Urothelium cell line (cell line): ENCODE measurements at regions not wholly inside any gene's neighbourhood (a gene's known extent, or its start where the extent isn't known, plus 50 kb on each side); places are given as distances from the start of the nearest gene placed in this dataset.

Experiments used
- DNase-seq: peaks from one replicate; pipeline ENCODE4 v3.0.0; 2011; ENCODE audit warnings: low spot score, mixed read lengths
- FAIRE-seq: peaks from 2 replicates; lab custom pipeline; 2011; peaks lifted over from hg19 to GRCh38; lab: Jason Lieb, UNC

DNA sequence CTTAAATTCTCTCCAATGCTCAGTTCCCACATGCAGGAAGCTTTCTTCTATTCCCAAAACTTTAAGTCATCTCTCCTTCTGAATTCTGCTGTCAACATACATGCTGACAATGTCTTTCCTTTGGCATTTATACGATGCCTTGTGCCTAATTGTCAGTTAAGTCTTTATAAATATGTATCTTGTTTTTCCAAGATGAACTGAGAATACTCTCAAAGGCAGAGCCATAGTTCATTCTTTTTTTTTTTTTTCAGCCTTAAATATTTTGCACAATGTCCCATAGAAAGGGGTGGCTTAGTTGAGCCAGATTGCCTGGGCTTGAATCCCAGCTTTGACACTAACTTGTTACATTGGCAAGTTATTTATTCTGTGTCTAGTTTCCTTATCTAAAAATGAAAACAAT lies 210.6 kb downstream of the QDPR start:
- DNase-seq = no peak
- no peak for FAIRE-seq

- no peak for FAIRE-seq
Observed at GRCh38 chr4:17296921-17297890, 214.7 kb downstream of the QDPR start.

GRCh38 chr4:17293901-17294300 lies 218.0 kb downstream of the QDPR start:
- FAIRE-seq = no peak

More at GRCh38 chr4:17296921-17297890, 214.7 kb downstream of the QDPR start:
- no peak for DNase-seq

GRCh38 chr4:17288151-17288550 lies 223.7 kb downstream of the QDPR start:
- no peak for FAIRE-seq
- DNase-seq = no peak

More at GRCh38 chr4:17293901-17294300, 218.0 kb downstream of the QDPR start:
- DNase-seq = no peak

- DNase-seq (no peak), FAIRE-seq (no peak)
Observed at GRCh38 chr4:17286752-17287460, 225.0 kb downstream of the QDPR start.

GRCh38 chr4:17285747-17286146 lies 226.1 kb downstream of the QDPR start:
- FAIRE-seq = no peak
- DNase-seq = no peak

GRCh38 chr4:17284323-17285175 lies 227.3 kb downstream of the QDPR start:
- no peak for DNase-seq
- FAIRE-seq = no peak

DNA sequence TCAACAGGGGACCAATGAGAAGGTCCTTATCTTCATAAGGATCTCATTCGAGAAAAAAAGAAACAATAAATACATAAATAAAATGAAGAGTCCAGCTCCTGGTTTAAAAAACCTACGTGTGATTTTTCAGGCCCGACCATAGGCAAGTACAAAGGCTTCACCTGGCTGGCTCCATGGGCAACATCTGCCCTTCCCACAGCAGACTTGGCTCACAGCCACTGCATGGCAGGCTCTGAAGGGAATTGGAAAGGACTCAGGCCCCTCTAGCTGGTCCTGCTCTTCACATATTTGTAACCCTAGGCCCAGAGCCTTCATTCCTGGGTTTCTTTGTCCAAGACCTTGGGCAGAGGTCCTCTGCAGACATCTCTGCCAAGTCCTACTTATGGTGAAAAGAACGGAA lies 228.1 kb downstream of the QDPR start:
- FAIRE-seq (no peak), DNase-seq (no peak)

- FAIRE-seq (no peak), DNase-seq (no peak)
Observed at GRCh38 chr4:17283251-17283650, 228.6 kb downstream of the QDPR start.

DNA sequence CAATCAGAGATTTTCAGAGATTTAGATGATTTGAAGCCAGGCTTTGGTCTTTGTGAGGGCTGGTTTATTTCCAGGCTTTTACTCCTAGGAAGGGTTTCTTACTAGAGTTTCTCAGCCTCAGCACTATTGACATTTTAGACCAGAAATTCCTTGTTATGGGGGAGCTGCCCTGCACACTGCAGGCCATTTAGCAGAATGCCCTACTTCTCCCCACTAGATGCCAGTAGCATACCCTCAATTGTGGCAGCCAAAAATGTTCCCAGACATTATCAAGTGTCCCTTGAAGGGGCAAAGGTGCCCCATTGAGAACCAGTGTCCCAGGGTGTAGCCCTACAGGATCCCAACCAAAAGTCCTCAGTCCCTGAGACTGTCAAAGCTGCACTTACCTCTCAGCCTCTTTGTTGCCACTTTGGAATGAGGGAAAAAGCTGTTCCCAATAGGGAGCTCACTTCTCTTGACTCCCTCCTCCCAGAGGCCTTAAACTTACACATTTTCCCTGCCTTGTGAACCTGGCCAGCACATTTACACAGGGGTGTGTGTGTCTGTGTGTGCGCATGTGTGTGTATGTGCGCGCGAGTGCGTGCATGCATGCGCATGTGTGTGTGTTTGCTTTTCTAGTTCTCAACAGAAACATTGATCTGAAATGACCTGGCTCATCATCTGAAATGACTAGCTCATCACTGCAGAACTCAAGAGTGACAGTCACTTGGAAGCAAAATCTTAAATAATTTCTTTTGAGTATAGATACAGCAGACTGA lies 231.4 kb downstream of the QDPR start:
- DNase-seq (no peak), FAIRE-seq (no peak)

GRCh38 chr4:17276776-17277175 lies 235.1 kb downstream of the QDPR start:
- no peak for FAIRE-seq

DNA sequence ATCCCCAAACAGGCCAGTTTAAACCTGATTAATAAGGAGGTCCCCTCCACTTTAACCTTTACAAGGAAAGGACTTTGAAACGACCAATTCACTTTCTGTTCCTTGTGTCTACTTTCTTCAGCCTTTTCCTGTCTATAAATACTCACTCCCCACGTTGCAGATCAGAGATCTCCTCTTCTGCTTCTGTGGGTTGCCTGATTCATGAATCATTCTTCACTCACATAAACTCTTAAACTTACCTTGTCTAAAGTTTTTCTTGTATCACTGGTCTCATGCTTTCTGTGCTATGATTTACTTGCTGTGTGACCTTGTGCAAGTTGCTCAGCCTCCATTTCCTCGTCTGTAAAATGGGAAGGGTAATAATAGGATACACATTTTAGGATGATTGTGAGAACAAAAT lies 236.1 kb downstream of the QDPR start:
- FAIRE-seq (no peak), DNase-seq (no peak)

More at GRCh38 chr4:17276776-17277175, 235.1 kb downstream of the QDPR start:
- DNase-seq = no peak

GRCh38 chr4:17273047-17273446 lies 238.8 kb downstream of the QDPR start:
- no peak for DNase-seq
- FAIRE-seq = no peak

DNA sequence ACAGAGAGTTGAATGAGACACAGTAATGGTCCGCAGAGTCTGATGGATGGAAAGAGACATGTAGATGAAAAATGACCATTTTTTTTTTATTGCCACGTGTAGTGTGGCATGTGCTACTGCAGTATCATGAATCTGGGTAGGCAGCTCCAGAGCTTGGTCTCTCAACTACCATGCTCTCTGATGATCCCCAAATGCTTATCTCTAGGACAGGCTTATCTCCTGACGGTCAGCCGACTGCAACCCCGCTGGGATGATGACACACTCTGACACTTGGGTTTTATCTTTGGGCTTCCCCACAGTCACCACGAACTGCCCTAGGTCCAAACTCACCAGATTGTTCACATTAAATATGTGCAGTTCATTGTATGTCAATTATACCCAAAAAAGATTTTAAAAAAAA lies 239.7 kb downstream of the QDPR start:
- DNase-seq (no peak), FAIRE-seq (no peak)

DNA sequence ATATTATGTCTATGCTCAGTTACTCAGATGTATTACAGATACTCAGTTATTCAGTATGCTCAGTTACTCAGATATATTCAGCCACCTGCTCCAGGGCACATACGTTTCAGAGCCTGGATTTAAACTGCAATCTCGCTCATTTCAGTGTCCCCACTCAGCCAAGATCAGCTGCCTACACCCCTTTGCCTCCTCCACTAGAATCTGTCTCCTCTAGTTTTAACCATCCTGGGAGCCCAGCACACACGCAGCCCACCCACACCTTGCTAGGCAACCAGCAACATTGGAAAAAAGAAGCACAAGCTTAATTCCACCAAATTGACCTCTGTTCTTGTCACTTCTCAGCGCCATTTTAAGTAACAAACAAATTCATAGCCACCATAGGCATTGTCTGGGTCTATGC lies 246.2 kb downstream of the QDPR start:
- FAIRE-seq (no peak), DNase-seq (no peak)

DNA sequence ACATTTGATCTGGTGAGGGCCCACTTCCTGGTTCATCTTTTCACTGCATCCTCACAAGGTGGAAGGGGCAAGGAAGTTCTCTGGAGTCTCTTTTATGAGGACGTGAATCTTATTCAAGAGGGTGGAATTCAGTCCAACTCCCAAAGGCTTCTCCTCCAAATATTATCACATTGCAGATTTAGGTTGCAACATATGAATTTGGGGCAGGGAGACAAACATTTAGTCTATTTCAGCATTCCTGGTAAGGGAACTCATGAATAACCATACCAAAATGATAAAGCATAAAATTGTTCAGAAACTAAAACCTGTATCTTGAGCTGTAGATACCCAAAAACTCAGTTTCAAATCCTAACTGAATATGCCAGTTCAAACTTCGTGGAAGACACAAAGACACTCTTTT lies 246.8 kb downstream of the QDPR start:
- no peak for DNase-seq
- FAIRE-seq = no peak

- DNase-seq (no peak), FAIRE-seq (no peak)
Observed at GRCh38 chr4:17260166-17260907, 251.6 kb downstream of the QDPR start.

GRCh38 chr4:17258106-17258505 lies 253.8 kb downstream of the QDPR start:
- FAIRE-seq (no peak), DNase-seq (no peak)

GRCh38 chr4:17252131-17252530 lies 259.8 kb downstream of the QDPR start:
- DNase-seq = no peak
- no peak for FAIRE-seq

DNA sequence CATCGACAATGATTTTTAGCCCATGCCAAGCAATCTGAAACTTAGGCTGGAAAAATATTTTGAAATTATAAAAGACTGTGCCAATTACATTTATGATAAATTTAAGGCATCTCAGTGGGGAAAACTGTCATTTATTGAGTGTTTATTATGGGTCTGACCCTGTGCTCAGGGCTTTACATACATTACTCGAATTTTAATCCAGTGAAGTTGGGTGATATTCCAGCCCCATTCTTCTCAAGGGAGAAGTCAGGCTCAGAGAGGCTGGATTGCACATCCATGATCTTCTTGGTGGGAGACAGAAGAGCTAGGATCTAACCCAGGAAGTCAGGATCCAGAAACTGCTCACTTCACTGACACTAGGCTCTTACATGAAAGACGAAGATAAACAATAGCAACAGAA lies 260.8 kb downstream of the QDPR start:
- DNase-seq (no peak), FAIRE-seq (no peak)
